CD8-positive, alpha-beta memory T cell (primary cell): ENCODE measurements at regions not wholly inside any gene's neighbourhood (a gene's known extent, or its start where the extent isn't known, plus 50 kb on each side); places are given as distances from the start of the nearest gene placed in this dataset.

Experiments used
- CTCF ChIA-PET: fragments of 350-600 bp; sonication (Branson Sonifier 250); formaldehyde crosslinking; loops from one replicate; lab custom pipeline; 2021; ENCODE audit warnings: antibody characterized with exemption; lab: Charles Lee
- POLR2A ChIA-PET: fragments of 350-600 bp; sonication (Branson Sonifier 250); formaldehyde crosslinking; loops from one replicate; lab custom pipeline; 2021; ENCODE audit warnings: antibody characterized with exemption; lab: Charles Lee
- DNase-seq, 5 donors: peaks; one replicate each; pipeline versions ENCODE4 v3.0.0 to v3.0.0-alpha.2; 2020 to 2022; ENCODE audit warnings: mixed read lengths in 1 of 5
- H3K27ac ChIP-seq: one replicate; pipeline ENCODE4 v1.7.0; 2013; ENCODE audit warnings: low read depth, mild to moderate bottlenecking, low read length, moderate library complexity
- H3K27me3 ChIP-seq: 2 replicates; pipeline ENCODE4 v1.7.0; 2013; ENCODE audit warnings: low read length, mild to moderate bottlenecking; ENCODE audit not compliant: insufficient read depth, poor library complexity, severe bottlenecking
- H3K36me3 ChIP-seq: 2 replicates; pipeline ENCODE4 v1.7.0; 2013; ENCODE audit warnings: mild to moderate bottlenecking, low read length, moderate library complexity; ENCODE audit not compliant: insufficient read depth
- H3K4me1 ChIP-seq: 2 replicates; pipeline ENCODE4 v1.7.0; 2013; ENCODE audit warnings: mild to moderate bottlenecking, low read length, moderate library complexity; ENCODE audit not compliant: insufficient read depth
- H3K4me3 ChIP-seq: 2 replicates; pipeline ENCODE4 v1.7.0; 2013; ENCODE audit warnings: mild to moderate bottlenecking, low read length
- H3K9me3 ChIP-seq: 2 replicates; pipeline ENCODE4 v1.7.0; 2013; ENCODE audit warnings: mild to moderate bottlenecking, low read length
- H3K27ac Mint-ChIP-seq, 8 donors: one replicate each; pipeline ENCODE4 v1.8.0; 2020 to 2021; ENCODE audit warnings: mixed read lengths in 8 of 8, mild to moderate bottlenecking in 6 of 8, inconsistent platforms in 3 of 8, moderate library complexity in 3 of 8
- H3K27me3 Mint-ChIP-seq, 2 donors: one replicate each; pipeline ENCODE4 v1.8.0; 2020 to 2021; ENCODE audit warnings: mixed read lengths in 2 of 2, mild to moderate bottlenecking in 1 of 2, moderate library complexity in 1 of 2
- H3K36me3 Mint-ChIP-seq, 3 donors: one replicate each; pipeline ENCODE4 v1.8.0; 2020 to 2021; ENCODE audit warnings: mixed read lengths in 3 of 3, inconsistent platforms in 1 of 3, mild to moderate bottlenecking in 1 of 3
- H3K4me1 Mint-ChIP-seq, 3 donors: one replicate each; pipeline ENCODE4 v1.8.0; 2020 to 2021; ENCODE audit warnings: mixed read lengths in 3 of 3, inconsistent platforms in 1 of 3, mild to moderate bottlenecking in 1 of 3
- H3K4me3 Mint-ChIP-seq, 7 donors: one replicate each; pipeline ENCODE4 v1.8.0; 2020 to 2021; ENCODE audit warnings: mixed read lengths in 7 of 7, mild to moderate bottlenecking in 6 of 7, moderate library complexity in 4 of 7, inconsistent platforms in 2 of 7
- H3K9me3 Mint-ChIP-seq, 5 donors: one replicate each; pipeline ENCODE4 v1.8.0; 2020 to 2022; ENCODE audit warnings: mixed read lengths in 5 of 5, mild to moderate bottlenecking in 3 of 5, moderate library complexity in 2 of 5, inconsistent platforms in 1 of 5

DNA sequence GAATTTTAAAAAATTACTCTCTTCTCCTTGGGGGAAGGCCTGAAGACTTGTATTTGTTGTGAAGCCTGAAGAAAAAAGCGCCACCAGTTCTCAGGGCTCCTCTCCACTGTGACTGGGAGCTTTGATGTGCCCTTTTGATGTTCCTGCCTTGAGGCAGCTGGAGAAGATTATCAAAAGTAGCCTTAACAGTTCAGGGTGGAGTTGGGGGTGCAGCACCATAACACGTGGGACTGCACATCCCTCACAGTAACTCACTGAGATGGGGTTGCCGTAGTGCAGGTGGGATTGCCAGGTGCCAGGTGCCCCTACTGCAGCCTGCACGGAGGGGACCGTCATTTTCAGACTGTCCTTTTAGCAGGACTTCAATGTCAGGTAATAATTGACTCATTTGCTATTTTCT, 474.1 kb downstream of the ETNK1 start:
- CTCF ChIA-PET, result no interaction called here

DNA sequence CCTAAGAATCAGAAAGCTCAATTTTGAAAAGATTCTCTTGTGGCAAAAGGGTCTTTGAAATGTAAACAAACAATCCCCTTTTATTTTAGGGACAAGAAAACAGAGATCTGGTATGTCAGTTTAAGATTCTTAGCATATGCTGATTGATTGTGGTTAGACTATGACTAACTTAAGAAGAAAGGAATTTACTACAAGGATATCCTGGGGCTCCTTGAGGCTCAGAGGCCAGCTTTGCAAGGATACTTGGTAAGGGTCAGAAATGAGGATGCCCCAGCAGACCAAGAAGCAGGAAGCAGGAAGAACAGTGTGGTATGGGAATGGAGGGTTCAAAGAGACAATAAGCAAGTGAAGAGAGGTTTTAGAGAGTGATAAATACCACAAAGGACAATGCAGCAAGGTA, 474.6 kb downstream of the ETNK1 start:
- Mint-ChIP-seq H3K4me1 (no peaks in the 10 kb centered on the region), H3K9me3 (no peaks in the 10 kb centered on the region), H3K27me3 (no peaks in the 10 kb centered on the region), H3K27ac (no peak overlapping the region), H3K36me3 (no peaks in the 10 kb centered on the region), H3K4me3 (no peak overlapping the region)
- no peak for DNase-seq
- no peaks in the 10 kb centered on the region for H3K36me3 ChIP-seq
- H3K4me3 ChIP-seq, result no peak overlapping the region
- ChIA-PET CTCF (no interaction called here), POLR2A (no interaction called here)
- no peaks in the 10 kb centered on the region for H3K27me3 ChIP-seq
- H3K4me1 ChIP-seq, result no peaks in the 10 kb centered on the region
- H3K9me3 ChIP-seq, result no peaks in the 10 kb centered on the region
- no peak overlapping the region for H3K27ac ChIP-seq

More for the DNA sequence above, 474.1 kb downstream of the ETNK1 start:
- Mint-ChIP-seq H3K36me3 (no peaks in the 10 kb centered on the region), H3K4me3 (no peak overlapping the region), H3K4me1 (no peaks in the 10 kb centered on the region), H3K27me3 (no peaks in the 10 kb centered on the region), H3K27ac (no peak overlapping the region), H3K9me3 (peaks cover 0 to 2% (median 0%) of the 10 kb centered on the region in 5 donors)
- H3K4me3 ChIP-seq, result no peak overlapping the region
- no peaks in the 10 kb centered on the region for H3K36me3 ChIP-seq
- no peaks in the 10 kb centered on the region for H3K27me3 ChIP-seq
- no peak overlapping the region for H3K27ac ChIP-seq
- POLR2A ChIA-PET, result no interaction called here
- H3K9me3 ChIP-seq, result no peaks in the 10 kb centered on the region
- no peak for DNase-seq
- H3K4me1 ChIP-seq, result no peaks in the 10 kb centered on the region

DNA sequence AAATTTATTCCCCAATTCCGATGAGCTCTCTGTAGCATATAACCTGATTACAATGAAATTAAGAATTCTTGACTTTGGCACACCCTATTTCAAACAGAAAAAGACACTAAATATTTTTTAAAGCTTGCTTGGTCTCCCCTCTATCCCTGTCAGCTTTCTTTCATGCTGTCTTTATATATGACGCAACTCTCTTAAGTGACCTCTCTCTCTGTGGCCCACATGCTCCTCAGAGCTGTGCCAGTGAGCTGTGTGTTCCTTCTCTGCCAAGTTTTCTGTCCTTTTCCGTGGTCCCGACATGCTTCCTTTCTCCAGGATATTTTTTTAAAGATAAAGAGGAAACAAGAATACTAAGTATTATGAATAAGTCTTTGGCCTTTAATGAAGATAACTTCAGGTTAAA, 484.0 kb downstream of the ETNK1 start:
- no peaks in the 10 kb centered on the region for H3K4me1 Mint-ChIP-seq

DNA sequence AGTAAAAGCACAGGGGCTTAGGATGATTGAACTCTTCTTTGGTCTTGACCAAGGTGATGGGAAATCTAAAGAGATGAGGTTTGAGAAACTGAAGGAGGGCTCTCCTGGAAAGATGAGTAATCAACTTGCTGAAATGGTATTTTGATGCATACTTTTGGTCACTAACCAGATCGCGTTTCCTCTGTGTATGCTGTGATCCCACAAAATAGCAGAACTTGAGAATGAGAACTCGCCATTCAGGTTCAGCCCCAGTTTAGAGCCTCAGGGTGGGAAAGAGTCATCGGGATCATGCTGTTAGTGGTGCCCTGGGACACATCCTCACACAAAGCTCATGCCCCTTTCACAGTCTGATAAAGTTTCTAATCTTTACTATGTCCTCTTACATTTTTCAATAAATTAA, 488.8 kb downstream of the ETNK1 start:
- H3K9me3 Mint-ChIP-seq, result peaks cover 0 to 3% (median 0%) of the 10 kb centered on the region in 5 donors
- DNase-seq, result no peak
- H3K4me3 Mint-ChIP-seq, result no peak overlapping the region
- no peaks in the 10 kb centered on the region for H3K36me3 ChIP-seq
- no peak overlapping the region for H3K27ac Mint-ChIP-seq
- no peaks in the 10 kb centered on the region for H3K9me3 ChIP-seq
- H3K4me3 ChIP-seq, result no peak overlapping the region
- ChIA-PET CTCF (no interaction called here), POLR2A (no interaction called here)
- H3K36me3 Mint-ChIP-seq, result peaks cover 0 to 1% (median 0%) of the 10 kb centered on the region in 3 donors
- no peaks in the 10 kb centered on the region for H3K27me3 Mint-ChIP-seq
- no peaks in the 10 kb centered on the region for H3K4me1 ChIP-seq
- H3K27ac ChIP-seq, result no peak overlapping the region
- H3K4me1 Mint-ChIP-seq, result no peaks in the 10 kb centered on the region
- no peaks in the 10 kb centered on the region for H3K27me3 ChIP-seq

More for the DNA sequence above, 484.0 kb downstream of the ETNK1 start:
- no peaks in the 10 kb centered on the region for H3K4me1 ChIP-seq
- no peak overlapping the region for H3K4me3 ChIP-seq
- Mint-ChIP-seq H3K27me3 (no peaks in the 10 kb centered on the region), H3K27ac (no peak overlapping the region), H3K9me3 (peaks cover 0 to 3% (median 0%) of the 10 kb centered on the region in 5 donors), H3K4me3 (no peak overlapping the region), H3K36me3 (peaks cover 0 to 1% (median 0%) of the 10 kb centered on the region in 3 donors)
- POLR2A ChIA-PET, result no interaction called here
- CTCF ChIA-PET, result no interaction called here
- H3K9me3 ChIP-seq, result no peaks in the 10 kb centered on the region
- H3K27ac ChIP-seq, result no peak overlapping the region
- no peak for DNase-seq
- no peaks in the 10 kb centered on the region for H3K36me3 ChIP-seq
- H3K27me3 ChIP-seq, result no peaks in the 10 kb centered on the region

DNA sequence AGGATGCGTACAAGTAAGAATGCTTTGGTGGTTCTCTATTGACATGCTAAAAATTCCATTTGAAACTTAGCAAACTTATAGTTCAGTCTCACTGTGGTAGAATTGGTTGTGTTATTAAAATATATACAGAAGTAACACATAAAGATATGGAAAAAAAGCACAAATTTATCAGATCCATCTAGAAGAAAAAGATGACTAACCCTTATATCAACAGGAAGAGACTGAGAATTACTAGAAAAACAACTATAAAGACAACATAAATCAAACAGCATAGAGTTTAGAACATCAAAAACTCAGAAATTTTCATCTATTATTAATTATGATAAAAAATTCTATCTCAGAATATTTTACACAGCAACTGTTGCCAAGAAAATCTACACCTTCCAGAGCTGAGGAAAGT, 491.0 kb downstream of the ETNK1 start:
- no peaks in the 10 kb centered on the region for H3K4me1 ChIP-seq
- ChIA-PET CTCF (no interaction called here), POLR2A (no interaction called here)
- no peak overlapping the region for H3K27ac ChIP-seq
- H3K4me3 ChIP-seq, result no peak overlapping the region
- no peak for DNase-seq
- Mint-ChIP-seq H3K27me3 (no peaks in the 10 kb centered on the region), H3K4me3 (no peak overlapping the region), H3K9me3 (peaks cover 0 to 3% (median 0%) of the 10 kb centered on the region in 5 donors), H3K4me1 (no peaks in the 10 kb centered on the region), H3K36me3 (peaks cover 0 to 1% (median 0%) of the 10 kb centered on the region in 3 donors), H3K27ac (no peak overlapping the region)
- no peaks in the 10 kb centered on the region for H3K27me3 ChIP-seq
- no peaks in the 10 kb centered on the region for H3K36me3 ChIP-seq
- no peaks in the 10 kb centered on the region for H3K9me3 ChIP-seq

DNA sequence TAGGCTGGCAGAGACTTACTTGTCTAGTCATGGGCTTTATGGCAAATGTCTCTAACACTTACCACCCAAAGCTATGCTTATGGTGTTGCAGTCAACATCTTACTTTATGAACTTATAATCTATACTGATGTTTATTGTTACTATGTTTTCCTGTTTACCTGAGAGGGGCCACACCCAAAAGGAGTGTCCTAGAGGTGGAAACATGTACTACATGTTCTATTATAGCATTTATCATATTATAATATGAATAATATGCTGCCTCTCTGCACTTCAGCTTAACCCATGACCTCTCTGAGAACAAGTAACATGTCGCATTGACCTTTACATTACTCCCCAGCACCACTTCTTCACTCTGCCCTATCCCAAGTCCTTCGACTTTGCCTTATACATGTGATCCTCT, 501.8 kb downstream of the ETNK1 start:
- Mint-ChIP-seq H3K4me3 (no peak overlapping the region), H3K4me1 (no peaks in the 10 kb centered on the region), H3K27me3 (no peaks in the 10 kb centered on the region), H3K27ac (no peak overlapping the region), H3K36me3 (no peaks in the 10 kb centered on the region), H3K9me3 (no peaks in the 10 kb centered on the region)
- ChIA-PET CTCF (interaction anchor here (1.0 kb wide), 1 partner anchor 9 kb away, joined by 3 read pairs; no protein-coding TSS in a partner anchor), POLR2A (no interaction called here)
- no peaks in the 10 kb centered on the region for H3K36me3 ChIP-seq
- DNase-seq, result no peak
- no peaks in the 10 kb centered on the region for H3K27me3 ChIP-seq
- H3K27ac ChIP-seq, result no peak overlapping the region
- no peak overlapping the region for H3K4me3 ChIP-seq
- no peaks in the 10 kb centered on the region for H3K9me3 ChIP-seq
- no peaks in the 10 kb centered on the region for H3K4me1 ChIP-seq

DNA sequence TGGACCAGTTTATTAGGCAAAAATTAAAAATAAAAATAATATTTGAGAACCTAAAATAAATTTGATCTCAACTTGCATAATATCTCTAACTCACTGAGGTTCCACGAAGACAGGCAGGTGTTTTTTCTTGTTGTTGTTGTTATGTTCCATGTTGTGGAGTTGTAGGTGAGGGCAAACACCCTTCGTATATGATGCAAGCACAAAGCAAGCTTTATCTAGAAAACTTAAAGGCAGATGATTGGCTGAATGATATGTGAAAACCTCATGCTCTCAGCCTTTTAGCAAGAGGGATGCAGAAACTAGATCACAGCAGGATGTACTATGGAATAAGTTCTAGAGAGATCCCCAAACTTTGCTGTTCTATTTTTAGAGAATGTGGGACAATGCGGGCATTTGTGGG, 502.7 kb downstream of the ETNK1 start:
- Histone ChIP-seq H3K4me1 (no peaks in the 10 kb centered on the region), H3K27me3 (no peaks in the 10 kb centered on the region), H3K27ac (no peak overlapping the region), H3K4me3 (no peak overlapping the region), H3K36me3 (no peaks in the 10 kb centered on the region), H3K9me3 (no peaks in the 10 kb centered on the region)
- POLR2A ChIA-PET, result no interaction called here
- Mint-ChIP-seq H3K27me3 (no peaks in the 10 kb centered on the region), H3K27ac (no peak overlapping the region), H3K4me1 (no peaks in the 10 kb centered on the region), H3K36me3 (no peaks in the 10 kb centered on the region), H3K4me3 (no peak overlapping the region), H3K9me3 (no peaks in the 10 kb centered on the region)
- CTCF ChIA-PET, result interaction anchor here (1.0 kb wide), 1 partner anchor 9 kb away, joined by 3 read pairs; no protein-coding TSS in a partner anchor
- no peak for DNase-seq

DNA sequence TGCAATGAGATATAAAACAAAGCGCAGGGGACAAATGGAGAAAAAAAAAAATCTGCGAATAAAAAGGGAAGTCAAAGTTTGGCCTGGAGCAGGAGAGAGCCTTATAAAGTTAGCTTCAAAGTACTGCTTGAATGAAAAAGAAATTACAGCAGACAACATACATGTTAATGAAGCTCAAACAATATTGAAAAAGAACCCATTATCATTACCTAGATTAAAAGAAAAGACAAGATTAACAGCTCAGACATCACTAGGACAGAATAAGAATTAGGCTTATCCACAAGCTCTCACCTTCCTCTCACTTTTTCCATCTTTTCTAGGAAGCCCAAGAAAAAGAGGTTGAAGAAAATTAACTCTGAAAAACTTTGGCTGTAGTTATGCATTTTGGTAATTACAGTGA, 503.5 kb downstream of the ETNK1 start:
- no peaks in the 10 kb centered on the region for H3K27me3 Mint-ChIP-seq
- no peaks in the 10 kb centered on the region for H3K9me3 Mint-ChIP-seq
- H3K36me3 ChIP-seq, result no peaks in the 10 kb centered on the region
- ChIA-PET CTCF (no interaction called here), POLR2A (no interaction called here)
- no peaks in the 10 kb centered on the region for H3K4me1 ChIP-seq
- H3K27me3 ChIP-seq, result no peaks in the 10 kb centered on the region
- H3K36me3 Mint-ChIP-seq, result no peaks in the 10 kb centered on the region
- H3K4me1 Mint-ChIP-seq, result no peaks in the 10 kb centered on the region
- no peaks in the 10 kb centered on the region for H3K9me3 ChIP-seq
- DNase-seq, result no peak
- H3K4me3 Mint-ChIP-seq, result no peak overlapping the region
- H3K27ac Mint-ChIP-seq, result no peak overlapping the region
- H3K4me3 ChIP-seq, result no peak overlapping the region
- no peak overlapping the region for H3K27ac ChIP-seq

DNA sequence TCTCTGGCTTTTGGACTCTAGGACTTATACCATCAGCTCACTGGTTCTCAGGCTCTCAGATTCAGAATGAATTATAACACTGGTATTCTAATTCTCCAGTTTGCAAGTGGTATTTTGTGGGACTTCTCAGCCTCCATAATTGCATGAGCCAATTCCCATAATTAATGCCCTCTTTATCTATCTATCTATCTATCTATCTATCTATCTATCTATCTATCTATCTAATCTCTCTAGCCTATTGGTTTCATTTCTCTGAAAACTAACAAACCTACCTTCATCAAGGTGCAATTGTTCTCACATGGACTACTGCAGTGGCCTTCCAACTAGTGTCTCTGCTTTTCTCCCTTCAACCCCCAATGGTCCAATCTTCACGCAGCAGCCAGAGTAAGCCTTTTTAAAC, 507.4 kb downstream of the ETNK1 start:
- Histone ChIP-seq H3K27me3 (no peaks in the 10 kb centered on the region), H3K9me3 (no peaks in the 10 kb centered on the region), H3K4me1 (no peaks in the 10 kb centered on the region), H3K36me3 (no peaks in the 10 kb centered on the region), H3K27ac (no peak overlapping the region), H3K4me3 (no peak overlapping the region)
- ChIA-PET CTCF (no interaction called here), POLR2A (no interaction called here)
- no peaks in the 10 kb centered on the region for H3K36me3 Mint-ChIP-seq
- H3K9me3 Mint-ChIP-seq, result peaks cover 0 to 5% (median 0%) of the 10 kb centered on the region in 5 donors
- H3K27ac Mint-ChIP-seq, result no peak overlapping the region
- no peaks in the 10 kb centered on the region for H3K27me3 Mint-ChIP-seq
- no peak overlapping the region for H3K4me3 Mint-ChIP-seq
- DNase-seq, result no peak
- no peaks in the 10 kb centered on the region for H3K4me1 Mint-ChIP-seq
